OCI-LY3 (cell line): ENCODE measurements at regions not wholly inside any gene's neighbourhood (a gene's known extent, or its start where the extent isn't known, plus 50 kb on each side); places are given as distances from the start of the nearest gene placed in this dataset.
A peak's percentile ranks its signal among the peaks of the same experiment; 100 is the strongest.

Experiments
- H2AFZ ChIP-seq: fragments of 200-600, 300-600 bp; shearing (Covaris generic); 2 replicates; pipeline ENCODE4 v1.6.0; 2014; ENCODE audit warnings: antibody characterized with exemption, low read depth, low read length
- H3K27ac ChIP-seq: fragments of 200-600, 300-600 bp; sonication (generic); 2 replicates; pipeline ENCODE4 v1.5.1; 2014; ENCODE audit warnings: mild to moderate bottlenecking, low read length, moderate library complexity, mixed read lengths
- H3K27me3 ChIP-seq: fragments of 200-600, 300-600 bp; sonication (generic); 2 replicates; pipeline ENCODE4 v1.6.1; 2014; ENCODE audit warnings: low read depth, low read length, mixed read lengths
- H3K36me3 ChIP-seq: fragments of 200-600, 300-600 bp; sonication (generic); replicated peaks from 2 replicates; pipeline ENCODE3; 2014; ENCODE audit warnings: low read depth, low read length, mixed read lengths
- H3K4me1 ChIP-seq: fragments of 300-600, 200-600 bp; sonication (generic); 2 replicates; pipeline ENCODE4 v1.6.1; 2014; ENCODE audit warnings: low read length, mixed read lengths
- H3K4me2 ChIP-seq: fragments of 200-600, 300-600 bp; sonication (generic); 2 replicates; pipeline ENCODE4 v1.6.1; 2014; ENCODE audit warnings: low read length, mixed read lengths
- H3K4me3 ChIP-seq: fragments of 300-600, 200-600 bp; sonication (generic); 2 replicates; pipeline ENCODE4 v1.5.1; 2014; ENCODE audit warnings: antibody characterized with exemption, mild to moderate bottlenecking, low read length, moderate library complexity
- H3K79me2 ChIP-seq: fragments of 300-600, 200-600 bp; shearing (Covaris generic); 2 replicates; pipeline ENCODE4 v1.6.1; 2014; ENCODE audit warnings: mild to moderate bottlenecking, low read length, mixed read lengths
- H3K9ac ChIP-seq: fragments of 300-600, 200-600 bp; shearing (Covaris generic); 2 replicates; pipeline ENCODE4 v1.6.0; 2014; ENCODE audit warnings: mild to moderate bottlenecking, low read length, moderate library complexity
- H3K9me3 ChIP-seq: fragments of 200-600, 300-600 bp; shearing (Covaris generic); 2 replicates; pipeline ENCODE4 v1.6.1; 2014; ENCODE audit warnings: low read length, mixed read lengths; ENCODE audit not compliant: insufficient read depth
- H4K20me1 ChIP-seq: fragments of 200-600, 300-600 bp; sonication (generic); 2 replicates; pipeline ENCODE4 v1.6.1; 2016; ENCODE audit warnings: low read length, mixed read lengths; ENCODE audit not compliant: insufficient read depth
- CTCF ChIP-seq: fragments of 200-600, 300-600 bp; sonication (generic); IDR thresholded peaks from 2 replicates; pipeline ENCODE4 v1.5.1; 2014; ENCODE audit warnings: antibody characterized with exemption, low read length, low read depth
- EZH2phosphoT487 ChIP-seq: fragments of 200-600 bp; shearing (Covaris generic); IDR thresholded peaks from 2 replicates; pipeline ENCODE4 v1.6.1; 2018; ENCODE audit warnings: antibody characterized with exemption, mixed run types, low read depth

DNA sequence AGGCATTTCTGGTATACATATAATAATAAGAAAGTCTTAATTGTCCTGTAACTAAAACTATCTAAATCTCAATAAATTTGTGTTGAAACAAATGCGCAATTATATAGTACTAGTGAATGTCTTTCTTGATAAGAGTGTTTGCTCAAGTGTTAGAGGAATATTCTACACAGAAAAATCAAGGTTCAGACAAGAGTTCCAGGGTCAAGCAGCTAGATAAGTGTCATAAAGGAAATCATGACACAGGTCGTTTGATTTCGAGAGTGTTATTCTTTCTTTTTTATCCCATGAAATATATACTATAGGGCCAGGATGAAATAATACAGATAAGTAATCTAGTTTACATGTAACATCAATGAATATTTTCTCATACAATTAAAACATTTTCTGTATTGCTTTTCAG lies 366.1 kb downstream of the UTRN start:
- Histone ChIP-seq H3K27me3 (no peaks in the 10 kb centered on the region), H3K9ac (no peak overlapping the region), H3K36me3 (no peaks in the 10 kb centered on the region), H3K9me3 (no peaks in the 10 kb centered on the region), H3K27ac (no peak overlapping the region), H3K4me1 (peaks cover 9% of the 10 kb centered on the region), H3K4me2 (no peak overlapping the region), H3K4me3 (no peak overlapping the region), H3K79me2 (no peaks in the 10 kb centered on the region), H4K20me1 (no peaks in the 10 kb centered on the region), H2AFZ (no peak overlapping the region)
- TF ChIP-seq EZH2phosphoT487 (no peak), CTCF (no peak)

- H3K36me3 ChIP-seq: no peaks in the 10 kb centered on the region
- H3K4me2 ChIP-seq: no peak overlapping the region
- no peaks in the 10 kb centered on the region for H3K27me3 ChIP-seq
- no peaks in the 10 kb centered on the region for H3K9me3 ChIP-seq
- peaks cover 9% of the 10 kb centered on the region for H3K4me1 ChIP-seq
- H3K9ac ChIP-seq: no peak overlapping the region
- H4K20me1 ChIP-seq: no peaks in the 10 kb centered on the region
- H2AFZ ChIP-seq: no peak overlapping the region
- H3K79me2 ChIP-seq: no peaks in the 10 kb centered on the region
- H3K27ac ChIP-seq: no peak overlapping the region
- H3K4me3 ChIP-seq: no peak overlapping the region
- TF ChIP-seq CTCF (no peak), EZH2phosphoT487 (no peak)
Measured at GRCh38 chr6:144652292-144652891, 367.3 kb downstream of the UTRN start.

GRCh38 chr6:144653885-144654505 lies 368.9 kb downstream of the UTRN start:
- TF ChIP-seq EZH2phosphoT487 (no peak), CTCF (no peak)
- peak overlapping the region; percentile 64 for H3K4me2 ChIP-seq
- peaks cover 9% of the 10 kb centered on the region for H3K4me1 ChIP-seq
- no peak overlapping the region for H3K27ac ChIP-seq
- no peak overlapping the region for H3K9ac ChIP-seq
- peak overlapping the region; percentile 42; the same call in 1 of the 2 replicates for H3K4me3 ChIP-seq
- H3K36me3 ChIP-seq: no peaks in the 10 kb centered on the region
- no peak overlapping the region for H2AFZ ChIP-seq
- no peaks in the 10 kb centered on the region for H3K79me2 ChIP-seq
- H4K20me1 ChIP-seq: no peaks in the 10 kb centered on the region
- no peaks in the 10 kb centered on the region for H3K27me3 ChIP-seq
- no peaks in the 10 kb centered on the region for H3K9me3 ChIP-seq

DNA sequence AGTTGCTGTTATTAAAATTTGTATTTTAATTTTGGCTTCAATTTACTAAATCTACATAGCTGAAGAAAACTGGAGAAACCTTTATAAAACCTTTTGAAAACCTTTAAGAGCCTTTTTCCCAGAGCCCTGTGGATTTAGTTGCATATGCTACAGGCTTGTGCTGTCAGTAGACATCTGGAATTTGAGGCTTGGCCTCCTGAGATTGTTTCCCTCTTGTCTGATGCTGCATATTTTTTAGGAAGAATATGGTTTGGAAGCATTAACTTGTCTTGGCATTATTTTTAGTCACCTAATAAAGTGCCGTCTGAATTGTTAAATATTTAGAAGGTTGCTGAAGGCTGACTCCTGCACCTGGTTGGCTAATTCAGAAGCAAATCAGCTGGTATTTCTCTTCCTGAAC lies 369.4 kb downstream of the UTRN start:
- no peak for TF ChIP-seq EZH2phosphoT487

More for the DNA sequence above, 369.4 kb downstream of the UTRN start:
- Histone ChIP-seq H3K27me3 (no peaks in the 10 kb centered on the region), H3K9me3 (no peaks in the 10 kb centered on the region), H3K9ac (no peak overlapping the region), H3K79me2 (no peaks in the 10 kb centered on the region), H4K20me1 (no peaks in the 10 kb centered on the region), H3K4me2 (peak overlapping the region; percentile 64), H3K27ac (no peak overlapping the region), H3K36me3 (no peaks in the 10 kb centered on the region), H2AFZ (no peak overlapping the region), H3K4me1 (peaks cover 9% of the 10 kb centered on the region), H3K4me3 (peak overlapping the region; percentile 42; the same call in 1 of the 2 replicates)
